KMS-11 (cell line): ENCODE measurements at regions not wholly inside any gene's neighbourhood (a gene's known extent, or its start where the extent isn't known, plus 50 kb on each side); places are given as distances from the start of the nearest gene placed in this dataset.

Experiments used
- H2AFZ ChIP-seq: fragments of 200-600 bp; sonication (generic); 2 replicates; pipeline ENCODE4 v1.6.1; 2016; ENCODE audit warnings: antibody characterized with exemption, mixed run types, low read depth
- H3K27ac ChIP-seq: fragments of 200-600 bp; sonication (generic); 2 replicates; pipeline ENCODE4 v1.6.1; 2016; ENCODE audit warnings: mild to moderate bottlenecking, mixed run types
- H3K27me3 ChIP-seq: fragments of 200-600 bp; sonication (generic); 2 replicates; pipeline ENCODE4 v1.6.1; 2017; ENCODE audit warnings: mild to moderate bottlenecking, low read depth, mixed run types, moderate library complexity; ENCODE audit not compliant: insufficient read depth
- H3K36me3 ChIP-seq: fragments of 200-600 bp; sonication (generic); 2 replicates; pipeline ENCODE4 v1.6.1; 2017; ENCODE audit warnings: mild to moderate bottlenecking, mixed run types; ENCODE audit not compliant: insufficient read depth
- H3K4me1 ChIP-seq: fragments of 200-600 bp; sonication (generic); 2 replicates; pipeline ENCODE4 v1.6.1; 2016; ENCODE audit warnings: mild to moderate bottlenecking, low read depth, mixed run types; ENCODE audit not compliant: poor library complexity, severe bottlenecking
- H3K4me2 ChIP-seq: fragments of 200-600 bp; sonication (generic); 2 replicates; pipeline ENCODE4 v1.7.0; 2016; ENCODE audit warnings: mild to moderate bottlenecking, mixed run types
- H3K4me3 ChIP-seq: fragments of 200-600 bp; sonication (generic); IDR thresholded peaks from 2 replicates; pipeline ENCODE4 v1.6.1; 2017; ENCODE audit warnings: low read depth, low read length, mixed read lengths; ENCODE audit not compliant: insufficient read depth
- H3K79me2 ChIP-seq: fragments of 200-600 bp; sonication (generic); 2 replicates; pipeline ENCODE4 v1.6.1; 2016; ENCODE audit warnings: low read depth, mixed run types; ENCODE audit not compliant: insufficient read depth
- H3K9ac ChIP-seq: fragments of 200-600 bp; sonication (generic); 2 replicates; pipeline ENCODE4 v1.6.1; 2016; ENCODE audit warnings: mild to moderate bottlenecking, mixed run types
- H4K20me1 ChIP-seq: fragments of 200-600 bp; sonication (generic); 2 replicates; pipeline ENCODE4 v1.6.1; 2016; ENCODE audit warnings: mild to moderate bottlenecking, mixed run types; ENCODE audit not compliant: insufficient read depth
- TF ChIP-seq, protein P1 (sequence below): fragments of 200-600 bp; sonication (generic); conservative IDR thresholded peaks from 2 replicates; pipeline ENCODE4 v1.6.1; 2017; ENCODE audit warnings: low read depth, mild to moderate bottlenecking, antibody characterized with exemption, low read length, moderate library complexity, mixed read lengths

DNA sequence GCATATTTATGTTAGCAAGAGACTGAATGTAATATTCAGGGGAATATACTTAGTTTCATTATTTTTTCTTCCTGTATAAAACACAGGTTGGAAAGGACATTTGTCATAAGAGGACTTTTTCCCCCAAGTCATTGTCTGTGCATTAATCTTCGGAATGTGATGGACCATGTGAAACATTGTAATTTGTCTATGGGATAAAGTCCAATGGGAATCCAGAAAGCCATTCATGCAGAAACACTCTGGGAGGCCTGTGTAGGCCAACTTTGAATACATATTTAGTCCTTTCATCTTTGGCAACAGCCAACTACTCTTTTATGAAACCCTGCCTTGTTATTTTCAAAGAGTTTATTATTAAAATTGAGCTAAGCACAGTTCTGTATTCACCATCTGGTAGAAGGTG, 386.4 kb downstream of the PIK3C3 start:
- Histone ChIP-seq H4K20me1 (no peaks in the 10 kb centered on the region), H3K36me3 (no peaks in the 10 kb centered on the region), H3K79me2 (no peaks in the 10 kb centered on the region), H3K9ac (no peak overlapping the region), H3K4me3 (no peak overlapping the region), H2AFZ (no peak overlapping the region), H3K27me3 (no peaks in the 10 kb centered on the region), H3K27ac (no peak overlapping the region), H3K4me1 (no peaks in the 10 kb centered on the region), H3K4me2 (no peak overlapping the region)
- TF ChIP-seq, protein P1, sequence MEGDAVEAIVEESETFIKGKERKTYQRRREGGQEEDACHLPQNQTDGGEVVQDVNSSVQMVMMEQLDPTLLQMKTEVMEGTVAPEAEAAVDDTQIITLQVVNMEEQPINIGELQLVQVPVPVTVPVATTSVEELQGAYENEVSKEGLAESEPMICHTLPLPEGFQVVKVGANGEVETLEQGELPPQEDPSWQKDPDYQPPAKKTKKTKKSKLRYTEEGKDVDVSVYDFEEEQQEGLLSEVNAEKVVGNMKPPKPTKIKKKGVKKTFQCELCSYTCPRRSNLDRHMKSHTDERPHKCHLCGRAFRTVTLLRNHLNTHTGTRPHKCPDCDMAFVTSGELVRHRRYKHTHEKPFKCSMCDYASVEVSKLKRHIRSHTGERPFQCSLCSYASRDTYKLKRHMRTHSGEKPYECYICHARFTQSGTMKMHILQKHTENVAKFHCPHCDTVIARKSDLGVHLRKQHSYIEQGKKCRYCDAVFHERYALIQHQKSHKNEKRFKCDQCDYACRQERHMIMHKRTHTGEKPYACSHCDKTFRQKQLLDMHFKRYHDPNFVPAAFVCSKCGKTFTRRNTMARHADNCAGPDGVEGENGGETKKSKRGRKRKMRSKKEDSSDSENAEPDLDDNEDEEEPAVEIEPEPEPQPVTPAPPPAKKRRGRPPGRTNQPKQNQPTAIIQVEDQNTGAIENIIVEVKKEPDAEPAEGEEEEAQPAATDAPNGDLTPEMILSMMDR = no peak

- Histone ChIP-seq H3K4me2 (no peak overlapping the region), H2AFZ (no peak overlapping the region), H3K27me3 (no peaks in the 10 kb centered on the region), H3K4me3 (no peak overlapping the region), H3K27ac (no peak overlapping the region), H3K79me2 (no peaks in the 10 kb centered on the region), H4K20me1 (no peaks in the 10 kb centered on the region), H3K4me1 (no peaks in the 10 kb centered on the region), H3K9ac (no peak overlapping the region), H3K36me3 (no peaks in the 10 kb centered on the region)
- TF ChIP-seq, protein P1 = no peak
Measured at GRCh38 chr18:42348722-42349121, 393.7 kb downstream of the PIK3C3 start.

DNA sequence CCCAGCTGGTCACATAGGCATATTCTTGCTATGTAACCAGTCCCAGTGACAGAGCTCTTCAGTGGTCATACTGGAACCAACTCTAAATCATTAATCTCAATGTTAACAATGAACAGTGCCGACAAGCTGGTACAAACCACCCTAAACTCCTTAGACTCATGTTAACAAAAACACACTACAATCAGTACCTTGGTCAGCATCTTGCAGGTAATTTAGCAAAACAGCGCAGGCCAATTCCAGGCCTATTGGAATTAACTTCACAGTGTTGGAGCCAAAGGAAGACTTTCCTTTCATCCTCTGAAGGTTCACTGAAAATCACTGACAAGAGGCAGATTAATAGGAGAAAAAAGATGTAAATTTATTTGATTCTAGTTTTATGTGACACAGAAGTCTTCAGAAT, 396.4 kb downstream of the PIK3C3 start:
- no peak overlapping the region for H3K9ac ChIP-seq
- H3K4me1 ChIP-seq = no peaks in the 10 kb centered on the region
- TF ChIP-seq, protein P1 = no peak
- no peak overlapping the region for H3K4me3 ChIP-seq
- H3K4me2 ChIP-seq = no peak overlapping the region
- H3K79me2 ChIP-seq = no peaks in the 10 kb centered on the region
- no peaks in the 10 kb centered on the region for H3K27me3 ChIP-seq
- no peak overlapping the region for H2AFZ ChIP-seq
- no peaks in the 10 kb centered on the region for H3K36me3 ChIP-seq
- no peaks in the 10 kb centered on the region for H4K20me1 ChIP-seq
- no peak overlapping the region for H3K27ac ChIP-seq

- Histone ChIP-seq H3K36me3 (no peaks in the 10 kb centered on the region), H3K27ac (no peak overlapping the region), H2AFZ (no peak overlapping the region), H3K4me3 (no peak overlapping the region), H4K20me1 (no peaks in the 10 kb centered on the region), H3K9ac (no peak overlapping the region), H3K79me2 (no peaks in the 10 kb centered on the region), H3K4me2 (no peak overlapping the region), H3K27me3 (no peaks in the 10 kb centered on the region), H3K4me1 (no peaks in the 10 kb centered on the region)
- TF ChIP-seq, protein P1 = no peak
Measured at GRCh38 chr18:42360716-42361115, 405.7 kb downstream of the PIK3C3 start.
